Cardiac muscle cell (in vitro differentiated cells and primary cell): ENCODE measurements at regions not wholly inside any gene's neighbourhood (a gene's known extent, or its start where the extent isn't known, plus 50 kb on each side); places are given as distances from the start of the nearest gene placed in this dataset.
A peak's percentile ranks its signal among the peaks of the same experiment; 100 is the strongest.

Source experiments
- DNase-seq, 2 donors: peaks; one replicate each; pipeline versions ENCODE4 v3.0.0 to v3.0.0-alpha.2; 2010 to 2017; ENCODE audit warnings: low read depth in 1 of 2, low spot score in 1 of 2
- H3K27ac ChIP-seq: fragments of 200-600 bp; sonication (generic); 2 replicates; pipeline ENCODE4 v1.5.1; 2016
- H3K27me3 ChIP-seq: fragments of 200-600 bp; sonication (generic); 2 replicates; pipeline ENCODE4 v1.6.0; 2016; ENCODE audit warnings: control low read depth
- H3K36me3 ChIP-seq: fragments of 200-600 bp; sonication (generic); 2 replicates; pipeline ENCODE4 v1.5.1; 2016; ENCODE audit warnings: control low read depth
- H3K4me1 ChIP-seq: fragments of 200-600 bp; sonication (generic); 2 replicates; pipeline ENCODE4 v1.8.1; 2017; ENCODE audit warnings: low read depth, mild to moderate bottlenecking, mixed run types
- H3K4me3 ChIP-seq: fragments of 200-600 bp; sonication (generic); 2 replicates; pipeline ENCODE4 v1.5.1; 2016; ENCODE audit warnings: mild to moderate bottlenecking
- H3K9me3 ChIP-seq: fragments of 200-600 bp; sonication (generic); 2 replicates; pipeline ENCODE4 v1.5.1; 2017; ENCODE audit warnings: low read depth, mild to moderate bottlenecking, control low read depth
- TF ChIP-seq, protein P1 (sequence below): IDR thresholded peaks from 2 replicates; pipeline ENCODE4 v1.5.1; 2012; ENCODE audit warnings: low read depth, mild to moderate bottlenecking, low read length

DNA sequence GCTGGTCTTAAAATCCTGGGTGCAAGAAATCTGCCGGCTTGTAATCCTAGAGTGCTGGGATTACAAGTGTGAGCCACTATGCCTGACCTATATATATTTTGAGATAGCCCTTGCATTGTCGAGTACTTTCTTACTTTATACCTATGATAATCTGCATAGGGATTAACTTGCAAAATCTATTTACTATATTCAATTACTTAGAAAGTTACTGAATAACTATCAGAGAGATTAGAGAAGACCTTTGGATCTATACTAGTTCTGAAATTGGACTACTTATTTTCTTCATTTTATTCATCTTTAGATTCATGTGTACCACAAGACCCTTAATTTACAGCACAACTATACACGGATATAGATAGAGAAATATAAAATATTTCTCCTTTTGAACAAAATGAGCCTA, 1766.0 kb downstream of the NCAM2 start:
- DNase-seq = no peak
- Histone ChIP-seq H3K27ac (no peak overlapping the region), H3K36me3 (no peaks in the 10 kb centered on the region), H3K4me3 (no peak overlapping the region), H3K9me3 (no peaks in the 10 kb centered on the region), H3K27me3 (no peaks in the 10 kb centered on the region), H3K4me1 (no peaks in the 10 kb centered on the region)
- TF ChIP-seq, protein P1, sequence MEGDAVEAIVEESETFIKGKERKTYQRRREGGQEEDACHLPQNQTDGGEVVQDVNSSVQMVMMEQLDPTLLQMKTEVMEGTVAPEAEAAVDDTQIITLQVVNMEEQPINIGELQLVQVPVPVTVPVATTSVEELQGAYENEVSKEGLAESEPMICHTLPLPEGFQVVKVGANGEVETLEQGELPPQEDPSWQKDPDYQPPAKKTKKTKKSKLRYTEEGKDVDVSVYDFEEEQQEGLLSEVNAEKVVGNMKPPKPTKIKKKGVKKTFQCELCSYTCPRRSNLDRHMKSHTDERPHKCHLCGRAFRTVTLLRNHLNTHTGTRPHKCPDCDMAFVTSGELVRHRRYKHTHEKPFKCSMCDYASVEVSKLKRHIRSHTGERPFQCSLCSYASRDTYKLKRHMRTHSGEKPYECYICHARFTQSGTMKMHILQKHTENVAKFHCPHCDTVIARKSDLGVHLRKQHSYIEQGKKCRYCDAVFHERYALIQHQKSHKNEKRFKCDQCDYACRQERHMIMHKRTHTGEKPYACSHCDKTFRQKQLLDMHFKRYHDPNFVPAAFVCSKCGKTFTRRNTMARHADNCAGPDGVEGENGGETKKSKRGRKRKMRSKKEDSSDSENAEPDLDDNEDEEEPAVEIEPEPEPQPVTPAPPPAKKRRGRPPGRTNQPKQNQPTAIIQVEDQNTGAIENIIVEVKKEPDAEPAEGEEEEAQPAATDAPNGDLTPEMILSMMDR = no peak

DNA sequence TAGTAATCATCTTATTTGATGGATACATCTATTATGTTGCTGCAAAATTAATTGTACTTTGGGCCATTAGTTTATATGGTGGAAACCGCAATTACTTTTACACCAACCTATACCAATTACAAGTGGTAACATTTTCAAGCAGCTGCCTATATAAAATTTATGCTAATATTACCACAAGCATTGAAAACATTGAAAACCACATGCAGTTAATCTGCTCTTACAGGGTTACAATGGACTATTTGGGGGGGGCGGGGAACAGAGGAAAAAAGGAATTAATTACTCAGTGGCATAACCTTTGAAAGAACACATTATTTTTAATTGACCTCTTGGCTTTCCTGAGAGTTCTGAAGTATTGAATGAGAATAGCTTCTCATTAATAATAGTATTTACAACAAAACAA, 1793.2 kb downstream of the NCAM2 start:
- DNase-seq = no peak
- TF ChIP-seq, protein P1 = no peak
- Histone ChIP-seq H3K27ac (no peak overlapping the region), H3K9me3 (no peaks in the 10 kb centered on the region), H3K4me1 (no peaks in the 10 kb centered on the region), H3K36me3 (no peaks in the 10 kb centered on the region), H3K27me3 (no peaks in the 10 kb centered on the region), H3K4me3 (no peak overlapping the region)

DNA sequence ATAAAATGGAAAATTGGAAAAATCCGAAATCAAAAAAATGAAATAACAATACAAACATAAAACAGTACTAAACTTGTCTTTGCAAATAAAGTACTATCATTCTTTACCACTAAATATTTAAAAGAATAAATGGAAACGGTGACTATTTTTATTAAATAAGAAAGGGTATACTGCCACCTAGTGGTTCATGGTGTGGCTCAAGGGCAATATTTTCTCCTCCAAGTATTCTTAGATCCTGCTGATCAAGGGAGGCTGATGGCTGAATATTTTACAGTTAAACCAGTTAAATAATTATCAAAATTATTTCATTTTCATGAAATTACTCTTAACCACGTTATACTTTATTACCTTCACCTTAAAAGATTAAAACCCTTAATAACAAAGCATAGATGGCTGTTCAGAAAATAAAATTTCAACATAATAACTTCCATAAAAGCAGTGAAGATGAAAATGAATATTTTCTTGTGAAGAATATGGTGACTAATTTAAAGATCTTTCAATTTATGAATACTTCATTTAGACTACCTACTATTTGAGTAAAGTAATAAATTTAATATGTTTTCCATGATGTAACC, 1793.9 kb downstream of the NCAM2 start:
- Histone ChIP-seq H3K27ac (no peak overlapping the region), H3K9me3 (no peaks in the 10 kb centered on the region), H3K27me3 (no peaks in the 10 kb centered on the region), H3K4me3 (no peak overlapping the region), H3K36me3 (no peaks in the 10 kb centered on the region), H3K4me1 (no peaks in the 10 kb centered on the region)
- TF ChIP-seq, protein P1 = peak; percentile 62
- DNase-seq = peak; percentile 62 to 70

DNA sequence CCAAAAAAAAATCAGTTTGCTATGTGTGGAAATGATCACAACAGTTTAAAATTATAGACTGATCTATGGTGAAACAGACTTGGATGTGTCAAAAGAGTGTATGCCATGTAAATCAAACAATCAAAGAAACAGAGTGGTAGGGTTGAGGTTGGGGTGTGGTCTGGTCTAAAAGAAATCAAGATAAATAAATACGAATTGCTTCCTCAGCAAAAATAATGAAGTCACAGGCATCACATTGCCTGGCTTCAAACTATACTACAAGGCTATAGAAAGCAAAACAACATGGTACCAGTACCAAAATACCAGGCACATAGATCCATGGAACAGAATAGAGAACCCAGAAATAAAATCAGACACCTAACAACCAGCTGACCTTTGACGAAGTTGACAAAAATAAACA, 1796.9 kb downstream of the NCAM2 start:
- H3K9me3 ChIP-seq = no peaks in the 10 kb centered on the region
- TF ChIP-seq, protein P1 = no peak

DNA sequence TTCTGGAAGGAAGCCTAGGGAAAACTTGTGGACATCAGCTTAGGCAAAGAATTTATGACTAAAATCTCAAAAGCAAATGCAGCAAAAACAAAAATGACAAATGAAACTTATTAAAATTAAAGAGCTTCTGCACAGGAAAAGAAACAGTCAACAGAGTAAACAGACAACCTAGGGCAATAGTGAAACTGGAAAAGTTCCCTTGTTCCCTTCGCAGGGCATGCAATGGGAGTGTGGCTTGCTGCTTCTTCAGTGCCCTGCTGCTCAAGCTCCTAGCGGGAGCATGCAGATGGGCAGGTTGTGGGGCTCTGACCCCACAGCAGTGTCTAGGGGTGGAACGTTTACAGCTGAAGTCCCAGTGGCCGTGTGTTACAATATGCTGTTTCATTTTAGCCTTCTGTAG, 1797.4 kb downstream of the NCAM2 start:
- TF ChIP-seq, protein P1 = no peak
- Histone ChIP-seq H3K36me3 (no peaks in the 10 kb centered on the region), H3K9me3 (no peaks in the 10 kb centered on the region), H3K27ac (no peak overlapping the region), H3K4me1 (no peaks in the 10 kb centered on the region), H3K4me3 (no peak overlapping the region), H3K27me3 (no peaks in the 10 kb centered on the region)
- no peak for DNase-seq

More for the DNA sequence above, 1796.9 kb downstream of the NCAM2 start:
- H3K27ac ChIP-seq = no peak overlapping the region
- no peaks in the 10 kb centered on the region for H3K36me3 ChIP-seq
- DNase-seq = no peak
- no peaks in the 10 kb centered on the region for H3K27me3 ChIP-seq
- H3K4me1 ChIP-seq = no peaks in the 10 kb centered on the region
- H3K4me3 ChIP-seq = no peak overlapping the region
